ENCODE measurements at regions not wholly inside any gene's neighbourhood (a gene's known extent, or its start where the extent isn't known, plus 50 kb on each side); places are given as distances from the start of the nearest gene placed in this dataset.

DNA sequence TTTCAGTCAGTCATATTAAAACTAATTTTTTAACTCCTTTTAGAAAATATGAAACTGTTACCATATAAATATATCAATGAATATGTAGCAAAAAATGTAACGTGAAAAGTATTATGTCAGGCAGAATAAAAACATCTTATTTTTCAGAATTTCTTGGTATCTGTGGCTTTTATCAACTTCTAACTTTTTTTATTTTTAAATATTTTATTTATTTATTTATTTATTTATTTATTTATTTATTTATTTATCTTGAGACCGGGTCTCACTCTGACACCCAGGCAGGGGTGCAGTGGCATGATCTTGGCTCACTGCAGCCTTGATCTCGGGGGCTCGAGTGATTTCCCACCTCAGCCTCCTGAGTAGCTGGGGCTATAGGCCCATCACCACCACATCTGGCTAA, 87.6 kb downstream of the C21orf91 start:
- TF ChIP-seq POLR2AphosphoS5 (IDR thresholded peaks at IDR 0.05) (no peak), EP300 (IDR thresholded peaks at IDR 0.05; ENCODE audit: low read depth) (no peak), CTCF (IDR thresholded peaks at IDR 0.05) (no peak)

All from transverse colon (tissue), 4 donors.